ENCODE measurements at regions not wholly inside any gene's neighbourhood (a gene's known extent, or its start where the extent isn't known, plus 50 kb on each side); places are given as distances from the start of the nearest gene placed in this dataset.
A peak's percentile ranks its signal among the peaks of the same experiment; 100 is the strongest.

DNA sequence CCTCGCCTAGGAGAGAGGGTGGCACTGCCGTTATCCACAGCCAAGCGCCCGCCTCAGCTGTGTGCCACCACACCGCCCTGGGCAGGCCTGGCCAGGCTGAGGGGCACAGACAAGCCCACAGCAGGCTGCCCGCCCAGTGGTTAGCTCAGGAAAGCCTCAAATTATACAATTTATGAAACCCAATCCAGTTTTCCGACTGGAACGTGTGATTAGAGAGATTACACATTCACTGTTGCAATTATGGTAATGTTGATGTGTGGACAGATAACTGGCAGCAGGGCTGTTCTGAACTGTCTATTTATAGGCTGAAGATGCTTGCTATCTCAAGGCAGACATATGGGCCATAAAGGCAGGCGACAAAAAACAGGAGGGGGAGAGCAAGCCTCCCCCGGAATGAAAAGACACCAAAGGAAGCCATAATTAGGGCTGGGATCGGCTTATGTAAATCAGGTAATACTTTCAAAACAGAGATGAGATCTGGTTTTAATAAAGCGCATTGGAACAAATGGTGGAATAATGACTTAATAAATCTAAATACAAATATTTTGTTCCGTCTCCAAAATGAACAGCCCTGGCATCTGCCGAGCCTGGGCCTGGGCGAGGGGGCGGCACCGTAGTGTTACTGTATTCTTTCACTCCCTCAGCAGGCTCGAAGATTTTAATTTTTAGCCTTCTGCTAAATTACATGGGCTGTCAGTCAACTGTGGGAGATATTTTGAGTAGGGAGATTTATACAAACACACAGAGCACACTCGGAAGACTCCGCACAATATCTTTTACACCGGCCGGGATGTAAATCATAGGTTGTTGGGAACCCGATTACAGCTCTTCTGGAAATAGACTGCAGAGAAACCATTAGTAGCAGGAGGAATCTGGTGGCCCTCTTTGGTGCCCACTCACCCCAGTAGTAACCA lies 103.1 kb upstream of the TLE3 start:
- Histone ChIP-seq H3K9me3 (ENCODE audit: control insufficient read depth in 2 of 2, low read length in 2 of 2) (no peaks in the 10 kb centered on the region), H3K36me3 (ENCODE audit: control insufficient read depth in 2 of 2, insufficient read depth in 2 of 2, low read length in 2 of 2) (no peaks in the 10 kb centered on the region), H3K4me1 (ENCODE audit: control insufficient read depth, insufficient read depth, low read length) (peaks cover 12% of the 10 kb centered on the region), H3K27me3 (ENCODE audit: control insufficient read depth in 1 of 2, insufficient read depth in 2 of 2, low read length in 2 of 2) (no peaks in the 10 kb centered on the region), H3K27ac (ENCODE audit: low read length) (no peak overlapping the region), H3K4me3 (ENCODE audit: low read length in 2 of 2) (no peak overlapping the region), H3K9ac (ENCODE audit: low read length in 2 of 2) (no peak overlapping the region)

GRCh38 chr15:70199540-70200410 lies 102.1 kb upstream of the TLE3 start:
- no peaks in the 10 kb centered on the region for H3K9me3 ChIP-seq (ENCODE audit: control insufficient read depth in 2 of 2, low read length in 2 of 2)
- no peaks in the 10 kb centered on the region for H3K36me3 ChIP-seq (ENCODE audit: control insufficient read depth in 2 of 2, insufficient read depth in 2 of 2, low read length in 2 of 2)
- H3K27me3 ChIP-seq (ENCODE audit: control insufficient read depth in 1 of 2, insufficient read depth in 2 of 2, low read length in 2 of 2): no peaks in the 10 kb centered on the region
- peaks cover 17% of the 10 kb centered on the region for H3K4me1 ChIP-seq (ENCODE audit: control insufficient read depth, insufficient read depth, low read length)
- no peak overlapping the region for H3K9ac ChIP-seq (ENCODE audit: low read length in 2 of 2)
- no peak overlapping the region for H3K27ac ChIP-seq (ENCODE audit: low read length)
- H3K4me3 ChIP-seq (ENCODE audit: low read length in 2 of 2): no peak overlapping the region

- H3K27me3 ChIP-seq (ENCODE audit: control insufficient read depth in 1 of 2, insufficient read depth in 2 of 2, low read length in 2 of 2): no peaks in the 10 kb centered on the region
- no peak overlapping the region for H3K9ac ChIP-seq (ENCODE audit: low read length in 2 of 2)
- no peaks in the 10 kb centered on the region for H3K9me3 ChIP-seq (ENCODE audit: control insufficient read depth in 2 of 2, low read length in 2 of 2)
- H3K27ac ChIP-seq (ENCODE audit: low read length): no peak overlapping the region
- H3K4me3 ChIP-seq (ENCODE audit: low read length in 2 of 2): no peak overlapping the region
- H3K4me1 ChIP-seq (ENCODE audit: control insufficient read depth, insufficient read depth, low read length): peaks cover 17% of the 10 kb centered on the region
- no peaks in the 10 kb centered on the region for H3K36me3 ChIP-seq (ENCODE audit: control insufficient read depth in 2 of 2, insufficient read depth in 2 of 2, low read length in 2 of 2)
Measured at GRCh38 chr15:70199124-70199482, 101.4 kb upstream of the TLE3 start.

- no peaks in the 10 kb centered on the region for H3K36me3 ChIP-seq (ENCODE audit: control insufficient read depth in 2 of 2, insufficient read depth in 2 of 2, low read length in 2 of 2)
- H3K9ac ChIP-seq (ENCODE audit: low read length in 2 of 2): no peak overlapping the region
- H3K27me3 ChIP-seq (ENCODE audit: control insufficient read depth in 1 of 2, insufficient read depth in 2 of 2, low read length in 2 of 2): no peaks in the 10 kb centered on the region
- H3K4me3 ChIP-seq (ENCODE audit: low read length in 2 of 2): no peak overlapping the region
- H3K4me1 ChIP-seq (ENCODE audit: control insufficient read depth, insufficient read depth, low read length): peaks cover 17% of the 10 kb centered on the region
- no peaks in the 10 kb centered on the region for H3K9me3 ChIP-seq (ENCODE audit: control insufficient read depth in 2 of 2, low read length in 2 of 2)
- H3K27ac ChIP-seq (ENCODE audit: low read length): no peak overlapping the region
Measured at GRCh38 chr15:70198441-70199123, 100.9 kb upstream of the TLE3 start.

DNA sequence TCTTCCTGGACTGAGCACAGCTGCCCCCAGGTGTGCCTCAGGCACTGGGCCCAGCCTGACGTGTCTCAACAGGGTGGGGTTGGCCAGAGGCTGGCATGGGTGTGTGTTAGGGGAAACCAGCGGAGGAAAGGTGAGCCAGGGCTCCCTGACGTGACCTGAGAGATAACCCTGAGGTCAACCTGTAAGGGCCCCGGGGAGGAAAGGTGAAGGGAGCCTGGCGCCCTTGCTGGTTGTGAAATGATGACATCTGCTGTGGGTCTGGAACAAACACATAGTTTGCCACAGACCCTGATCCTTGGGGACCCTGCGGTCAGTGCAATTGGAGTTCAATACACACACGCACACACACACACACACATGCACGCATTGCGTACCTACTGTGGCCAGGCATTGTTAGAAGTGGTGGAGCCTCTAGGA lies 100.2 kb upstream of the TLE3 start:
- H3K9ac ChIP-seq (ENCODE audit: low read length in 2 of 2): no peak overlapping the region
- H3K4me1 ChIP-seq (ENCODE audit: control insufficient read depth, insufficient read depth, low read length): peaks cover 17% of the 10 kb centered on the region
- no peak overlapping the region for H3K4me3 ChIP-seq (ENCODE audit: low read length in 2 of 2)
- no peaks in the 10 kb centered on the region for H3K27me3 ChIP-seq (ENCODE audit: control insufficient read depth in 1 of 2, insufficient read depth in 2 of 2, low read length in 2 of 2)
- no peaks in the 10 kb centered on the region for H3K36me3 ChIP-seq (ENCODE audit: control insufficient read depth in 2 of 2, insufficient read depth in 2 of 2, low read length in 2 of 2)
- no peaks in the 10 kb centered on the region for H3K9me3 ChIP-seq (ENCODE audit: control insufficient read depth in 2 of 2, low read length in 2 of 2)
- no peak overlapping the region for H3K27ac ChIP-seq (ENCODE audit: low read length)

DNA sequence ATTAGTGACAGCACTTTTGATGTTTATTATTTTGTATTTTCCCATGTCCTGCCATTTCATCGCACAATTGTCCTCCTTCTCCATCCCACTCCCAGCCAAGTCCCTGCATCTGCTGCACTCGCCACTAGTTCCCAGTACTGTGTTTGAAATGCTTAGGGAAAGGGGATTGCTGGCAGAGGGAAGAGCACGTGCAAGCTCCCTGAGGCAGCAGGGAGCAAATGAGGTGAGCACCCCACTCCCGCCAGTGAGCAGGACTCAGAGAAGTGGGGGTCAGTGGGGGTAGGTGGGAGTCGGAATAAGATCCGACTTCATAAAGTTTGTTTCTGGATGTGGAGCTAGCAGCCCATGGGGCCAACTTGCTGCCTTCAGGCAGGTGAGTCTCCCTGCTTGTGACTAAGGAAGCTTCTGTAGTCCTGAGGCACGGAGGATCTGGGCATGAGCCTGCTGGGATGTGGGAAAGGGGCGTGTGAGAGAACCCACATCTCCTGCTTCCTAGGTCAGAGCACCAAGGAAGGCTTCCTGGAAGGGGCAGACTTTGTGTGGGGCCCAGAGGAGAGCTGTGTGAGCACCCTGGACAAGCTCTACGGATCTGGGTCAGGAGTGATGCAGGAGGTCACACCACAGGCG lies 99.7 kb upstream of the TLE3 start:
- no peak overlapping the region for H3K4me3 ChIP-seq (ENCODE audit: low read length in 2 of 2)
- no peaks in the 10 kb centered on the region for H3K36me3 ChIP-seq (ENCODE audit: control insufficient read depth in 2 of 2, insufficient read depth in 2 of 2, low read length in 2 of 2)
- no peaks in the 10 kb centered on the region for H3K27me3 ChIP-seq (ENCODE audit: control insufficient read depth in 1 of 2, insufficient read depth in 2 of 2, low read length in 2 of 2)
- no peak overlapping the region for H3K9ac ChIP-seq (ENCODE audit: low read length in 2 of 2)
- no peak overlapping the region for H3K27ac ChIP-seq (ENCODE audit: low read length)
- no peaks in the 10 kb centered on the region for H3K9me3 ChIP-seq (ENCODE audit: control insufficient read depth in 2 of 2, low read length in 2 of 2)
- H3K4me1 ChIP-seq (ENCODE audit: control insufficient read depth, insufficient read depth, low read length): peaks cover 17% of the 10 kb centered on the region

GRCh38 chr15:70196372-70197316 lies 98.9 kb upstream of the TLE3 start:
- H3K27ac ChIP-seq (ENCODE audit: low read length): peak overlapping the region; percentile 24
- H3K9me3 ChIP-seq (ENCODE audit: control insufficient read depth in 2 of 2, low read length in 2 of 2): peaks cover 0 to 5% of the 10 kb centered on the region in 2 donors
- no peaks in the 10 kb centered on the region for H3K36me3 ChIP-seq (ENCODE audit: control insufficient read depth in 2 of 2, insufficient read depth in 2 of 2, low read length in 2 of 2)
- H3K27me3 ChIP-seq (ENCODE audit: control insufficient read depth in 1 of 2, insufficient read depth in 2 of 2, low read length in 2 of 2): no peaks in the 10 kb centered on the region
- no peak overlapping the region for H3K4me3 ChIP-seq (ENCODE audit: low read length in 2 of 2)
- peaks cover 17% of the 10 kb centered on the region for H3K4me1 ChIP-seq (ENCODE audit: control insufficient read depth, insufficient read depth, low read length)
- H3K9ac ChIP-seq (ENCODE audit: low read length in 2 of 2): no peak overlapping the region

GRCh38 chr15:70195587-70196305 lies 98.0 kb upstream of the TLE3 start:
- H3K36me3 ChIP-seq (ENCODE audit: control insufficient read depth in 2 of 2, insufficient read depth in 2 of 2, low read length in 2 of 2): no peaks in the 10 kb centered on the region
- peaks cover 17% of the 10 kb centered on the region for H3K4me1 ChIP-seq (ENCODE audit: control insufficient read depth, insufficient read depth, low read length)
- H3K27me3 ChIP-seq (ENCODE audit: control insufficient read depth in 1 of 2, insufficient read depth in 2 of 2, low read length in 2 of 2): no peaks in the 10 kb centered on the region
- peak overlapping the region in 1 of 2 donors; percentile 8 for H3K4me3 ChIP-seq (ENCODE audit: low read length in 2 of 2)
- H3K27ac ChIP-seq (ENCODE audit: low read length): peak overlapping the region; percentile 24
- H3K9me3 ChIP-seq (ENCODE audit: control insufficient read depth in 2 of 2, low read length in 2 of 2): peaks cover 6 to 8% of the 10 kb centered on the region in 2 donors
- H3K9ac ChIP-seq (ENCODE audit: low read length in 2 of 2): peak overlapping the region; percentile 7 to 21

- H3K27ac ChIP-seq (ENCODE audit: low read length): peak overlapping the region; percentile 24
- no peaks in the 10 kb centered on the region for H3K27me3 ChIP-seq (ENCODE audit: control insufficient read depth in 1 of 2, insufficient read depth in 2 of 2, low read length in 2 of 2)
- H3K36me3 ChIP-seq (ENCODE audit: control insufficient read depth in 2 of 2, insufficient read depth in 2 of 2, low read length in 2 of 2): no peaks in the 10 kb centered on the region
- peak overlapping the region in 1 of 2 donors; percentile 7 for H3K9ac ChIP-seq (ENCODE audit: low read length in 2 of 2)
- peaks cover 17% of the 10 kb centered on the region for H3K4me1 ChIP-seq (ENCODE audit: control insufficient read depth, insufficient read depth, low read length)
- H3K4me3 ChIP-seq (ENCODE audit: low read length in 2 of 2): no peak overlapping the region
- peaks cover 6 to 8% of the 10 kb centered on the region in 2 donors for H3K9me3 ChIP-seq (ENCODE audit: control insufficient read depth in 2 of 2, low read length in 2 of 2)
Measured at GRCh38 chr15:70195171-70195570, 97.5 kb upstream of the TLE3 start.
